ENCODE measurements at regions not wholly inside any gene's neighbourhood (a gene's known extent, or its start where the extent isn't known, plus 50 kb on each side); places are given as distances from the start of the nearest gene placed in this dataset.
A peak's percentile ranks its signal among the peaks of the same experiment; 100 is the strongest.

DNA sequence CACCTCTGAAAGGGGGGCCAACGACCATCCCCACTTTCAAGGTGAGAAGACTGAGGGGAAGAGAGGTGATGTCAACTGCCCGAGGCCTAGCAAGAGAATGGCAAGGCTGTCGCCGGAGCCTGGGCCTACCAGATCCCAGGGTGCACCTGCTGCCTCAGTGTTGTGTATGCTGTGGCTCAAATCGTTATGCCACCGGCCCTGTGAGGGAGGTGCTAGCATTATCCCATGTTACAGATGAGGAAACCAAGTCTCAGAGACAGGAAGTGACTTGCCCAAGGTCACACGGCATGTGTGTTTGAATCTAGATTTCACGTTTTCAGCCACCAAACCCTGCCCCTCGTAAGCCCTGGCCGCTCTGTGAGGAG, 152.5 kb downstream of the CEBPB start:
- Histone ChIP-seq H3K36me3 (ENCODE audit: insufficient read depth, low read length) (no peaks in the 10 kb centered on the region), H3K4me1 (ENCODE audit: control insufficient read depth, insufficient read depth, low read length, unreplicated experiment) (peaks cover 32% of the 10 kb centered on the region), H3K27ac (ENCODE audit: low read depth, low read length) (no peak overlapping the region), H3K79me2 (ENCODE audit: control insufficient read depth, insufficient read depth, low read length, unreplicated experiment) (no peaks in the 10 kb centered on the region), H3K27me3 (ENCODE audit: insufficient read depth, low read length) (no peaks in the 10 kb centered on the region), H2AFZ (ENCODE audit: low read length, unreplicated experiment) (no peak overlapping the region), H3K4me3 (ENCODE audit: low read depth, low read length) (no peak overlapping the region)

DNA sequence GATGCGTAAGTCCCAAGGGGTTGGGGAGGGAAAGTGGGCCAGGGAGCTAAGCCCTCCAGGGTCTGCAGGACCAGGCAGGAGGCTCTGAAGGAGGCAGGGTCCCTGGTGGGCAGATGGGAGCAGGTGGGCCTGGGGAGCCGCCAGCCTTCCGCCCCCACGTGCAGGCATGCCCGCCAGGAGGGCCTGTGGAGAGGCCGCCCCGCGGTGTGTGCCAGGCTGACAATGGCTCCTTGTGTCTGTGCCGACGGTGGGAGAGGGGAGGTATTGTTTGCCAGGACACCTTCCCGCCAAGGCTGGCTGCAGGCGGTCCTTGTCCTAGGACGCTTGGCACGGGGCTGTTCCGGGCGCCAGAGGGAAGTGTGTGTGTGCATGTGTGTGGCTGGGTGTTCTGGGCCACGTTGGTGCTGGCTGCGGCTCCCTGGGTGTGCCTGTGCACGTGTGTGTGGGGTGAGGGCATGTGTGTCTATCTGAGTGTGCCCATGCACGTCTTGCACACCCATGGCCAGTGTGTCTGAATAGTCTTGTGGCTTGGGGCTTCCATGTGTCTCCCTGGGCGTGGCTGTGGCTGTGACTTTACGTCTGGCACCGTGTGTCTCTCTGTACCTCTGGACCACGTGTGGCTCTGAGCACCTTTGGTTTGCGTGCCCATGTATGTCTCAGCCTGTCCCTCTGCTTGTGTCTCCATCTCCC, 153.0 kb downstream of the CEBPB start:
- H3K36me3 ChIP-seq (ENCODE audit: insufficient read depth, low read length): no peaks in the 10 kb centered on the region
- H3K27ac ChIP-seq (ENCODE audit: low read depth, low read length): no peak overlapping the region
- H3K27me3 ChIP-seq (ENCODE audit: insufficient read depth, low read length): no peaks in the 10 kb centered on the region
- no peak overlapping the region for H3K4me3 ChIP-seq (ENCODE audit: low read depth, low read length)
- no peak overlapping the region for H2AFZ ChIP-seq (ENCODE audit: low read length, unreplicated experiment)
- no peaks in the 10 kb centered on the region for H3K79me2 ChIP-seq (ENCODE audit: control insufficient read depth, insufficient read depth, low read length, unreplicated experiment)
- H3K4me1 ChIP-seq (ENCODE audit: control insufficient read depth, insufficient read depth, low read length, unreplicated experiment): peaks cover 28% of the 10 kb centered on the region

DNA sequence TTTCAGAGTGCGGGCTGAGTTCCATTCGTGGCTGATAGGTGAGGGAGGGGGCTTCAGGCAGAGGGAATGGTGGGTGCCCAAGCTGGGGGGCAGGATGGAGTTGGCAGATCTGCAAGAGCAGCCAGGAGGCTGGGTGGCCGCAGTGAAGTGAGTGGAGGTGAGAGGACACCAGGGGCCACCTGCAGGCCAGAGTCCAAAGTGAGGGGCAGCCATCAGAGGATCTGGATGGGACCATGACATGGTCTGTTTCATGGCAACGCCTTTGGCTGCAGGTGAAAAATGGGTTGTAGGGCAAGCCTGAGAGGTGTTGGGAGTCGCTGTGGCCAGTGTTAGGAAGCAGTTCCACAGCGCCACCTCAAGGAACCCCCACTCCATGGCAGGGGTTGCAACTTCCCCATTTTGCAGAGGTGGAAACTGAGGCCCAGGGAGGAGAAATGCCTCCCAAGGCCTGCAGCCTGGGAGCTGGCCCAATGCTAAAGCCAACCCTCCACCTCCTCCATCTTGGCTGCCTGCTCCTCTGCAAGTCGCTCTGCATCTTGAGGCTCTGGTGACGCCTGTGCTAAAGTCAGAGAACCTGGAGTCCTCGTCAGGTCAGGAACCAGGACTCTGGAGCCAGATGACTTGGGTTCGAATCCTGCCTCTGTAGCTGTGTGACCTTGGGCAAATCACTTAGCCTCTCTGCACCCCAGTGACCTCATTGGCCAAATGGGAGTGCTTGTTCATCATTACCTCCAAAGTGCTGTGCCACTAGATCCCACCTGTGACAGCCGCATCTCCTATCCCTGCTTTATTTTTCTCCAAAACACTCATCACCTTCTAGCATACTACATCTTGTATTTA, 153.8 kb downstream of the CEBPB start:
- Histone ChIP-seq H3K4me3 (ENCODE audit: low read depth, low read length) (no peak overlapping the region), H2AFZ (ENCODE audit: low read length, unreplicated experiment) (no peak overlapping the region), H3K27me3 (ENCODE audit: insufficient read depth, low read length) (no peaks in the 10 kb centered on the region), H3K27ac (ENCODE audit: low read depth, low read length) (no peak overlapping the region), H3K36me3 (ENCODE audit: insufficient read depth, low read length) (no peaks in the 10 kb centered on the region), H3K79me2 (ENCODE audit: control insufficient read depth, insufficient read depth, low read length, unreplicated experiment) (no peaks in the 10 kb centered on the region), H3K4me1 (ENCODE audit: control insufficient read depth, insufficient read depth, low read length, unreplicated experiment) (peaks cover 24% of the 10 kb centered on the region)

DNA sequence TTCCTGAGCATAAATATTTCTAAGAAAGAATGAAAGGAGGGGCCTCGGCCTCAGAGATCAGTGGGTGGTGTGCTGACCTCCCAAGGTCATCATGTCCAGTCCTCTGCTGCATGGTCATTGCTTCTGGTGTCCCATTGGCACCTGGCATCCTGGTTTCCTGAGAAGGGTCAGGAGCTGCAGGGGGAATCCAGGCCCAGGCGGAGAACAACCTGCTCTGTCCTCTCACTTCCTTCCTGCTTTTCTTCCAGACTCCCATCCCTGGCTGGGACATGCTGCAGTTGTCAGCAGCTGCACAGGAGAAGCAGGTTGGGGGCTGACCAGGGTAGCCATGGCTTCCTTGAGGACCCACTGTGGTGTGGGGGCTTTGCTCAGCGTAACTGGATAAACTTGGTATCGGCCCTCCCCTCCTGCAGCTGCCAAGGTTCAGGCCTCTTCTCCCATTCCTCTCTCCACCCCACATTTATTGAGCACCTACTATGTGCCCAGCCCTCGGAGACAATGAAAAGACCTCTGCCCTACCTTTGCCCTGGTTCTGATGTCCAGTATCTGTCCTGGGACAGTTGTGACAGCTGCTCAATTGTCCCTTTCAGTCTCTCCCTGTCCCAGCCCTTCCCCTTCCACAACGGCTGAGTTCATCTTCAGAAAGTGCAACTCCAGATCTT, 155.2 kb downstream of the CEBPB start:
- Histone ChIP-seq H3K4me1 (ENCODE audit: control insufficient read depth, insufficient read depth, low read length, unreplicated experiment) (peaks cover 17% of the 10 kb centered on the region), H3K27me3 (ENCODE audit: insufficient read depth, low read length) (no peaks in the 10 kb centered on the region), H3K79me2 (ENCODE audit: control insufficient read depth, insufficient read depth, low read length, unreplicated experiment) (no peaks in the 10 kb centered on the region), H3K27ac (ENCODE audit: low read depth, low read length) (peak overlapping the region; percentile 67), H3K36me3 (ENCODE audit: insufficient read depth, low read length) (no peaks in the 10 kb centered on the region), H2AFZ (ENCODE audit: low read length, unreplicated experiment) (no peak overlapping the region), H3K4me3 (ENCODE audit: low read depth, low read length) (0 out of 2 replicates have a peak overlapping the region, but pooled peaks have one; percentile 4)

DNA sequence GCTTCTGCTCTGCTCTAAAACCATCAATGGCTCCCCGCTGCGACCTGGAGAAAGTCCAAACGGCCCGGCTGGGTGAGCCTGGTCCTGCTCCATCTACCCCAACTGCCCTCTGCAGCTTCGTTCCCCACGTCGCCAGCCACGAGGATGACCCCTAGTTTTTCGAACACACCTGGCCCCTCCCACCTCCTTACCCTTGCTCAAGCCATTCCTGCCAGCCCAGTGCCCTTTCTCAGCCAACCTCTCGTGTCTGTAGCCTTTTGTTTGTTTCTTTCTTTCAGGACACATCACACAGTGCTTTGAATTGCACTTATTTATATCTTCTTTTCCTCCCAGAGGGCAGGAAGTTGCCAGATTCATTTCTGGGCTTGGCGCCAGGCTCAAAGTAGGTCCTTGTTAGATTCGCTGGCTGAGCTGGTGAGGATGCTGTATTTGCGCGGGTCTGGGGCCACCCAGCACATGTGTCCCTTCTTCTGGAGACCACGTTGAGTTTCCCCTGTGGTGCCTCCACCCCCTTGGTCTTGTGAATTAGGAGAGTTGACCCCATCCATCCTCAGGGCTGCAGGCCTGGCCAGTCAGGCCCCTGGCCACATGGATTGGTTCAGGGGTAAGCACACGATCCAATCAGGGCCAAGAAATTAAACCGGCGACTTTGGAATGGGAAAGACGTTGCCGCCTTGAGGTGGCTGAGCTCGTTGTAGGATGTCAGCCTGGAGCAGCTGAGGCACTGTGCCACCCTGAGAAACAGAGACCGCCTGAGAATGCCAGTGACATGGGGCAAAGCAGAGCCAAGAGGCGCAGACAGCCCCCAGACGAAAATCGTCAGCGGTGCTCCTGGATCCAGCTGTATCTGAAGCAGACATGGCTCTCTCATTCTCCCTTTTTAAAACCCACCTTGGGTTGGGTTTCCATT, 156.0 kb downstream of the CEBPB start:
- Histone ChIP-seq H3K4me1 (ENCODE audit: control insufficient read depth, insufficient read depth, low read length, unreplicated experiment) (peaks cover 17% of the 10 kb centered on the region), H3K4me3 (ENCODE audit: low read depth, low read length) (0 out of 2 replicates have a peak overlapping the region, but pooled peaks have one; percentile 4), H3K36me3 (ENCODE audit: insufficient read depth, low read length) (no peaks in the 10 kb centered on the region), H3K27me3 (ENCODE audit: insufficient read depth, low read length) (no peaks in the 10 kb centered on the region), H3K27ac (ENCODE audit: low read depth, low read length) (peak overlapping the region; percentile 67), H3K79me2 (ENCODE audit: control insufficient read depth, insufficient read depth, low read length, unreplicated experiment) (no peaks in the 10 kb centered on the region), H2AFZ (ENCODE audit: low read length, unreplicated experiment) (peak overlapping the region; percentile 2)

DNA sequence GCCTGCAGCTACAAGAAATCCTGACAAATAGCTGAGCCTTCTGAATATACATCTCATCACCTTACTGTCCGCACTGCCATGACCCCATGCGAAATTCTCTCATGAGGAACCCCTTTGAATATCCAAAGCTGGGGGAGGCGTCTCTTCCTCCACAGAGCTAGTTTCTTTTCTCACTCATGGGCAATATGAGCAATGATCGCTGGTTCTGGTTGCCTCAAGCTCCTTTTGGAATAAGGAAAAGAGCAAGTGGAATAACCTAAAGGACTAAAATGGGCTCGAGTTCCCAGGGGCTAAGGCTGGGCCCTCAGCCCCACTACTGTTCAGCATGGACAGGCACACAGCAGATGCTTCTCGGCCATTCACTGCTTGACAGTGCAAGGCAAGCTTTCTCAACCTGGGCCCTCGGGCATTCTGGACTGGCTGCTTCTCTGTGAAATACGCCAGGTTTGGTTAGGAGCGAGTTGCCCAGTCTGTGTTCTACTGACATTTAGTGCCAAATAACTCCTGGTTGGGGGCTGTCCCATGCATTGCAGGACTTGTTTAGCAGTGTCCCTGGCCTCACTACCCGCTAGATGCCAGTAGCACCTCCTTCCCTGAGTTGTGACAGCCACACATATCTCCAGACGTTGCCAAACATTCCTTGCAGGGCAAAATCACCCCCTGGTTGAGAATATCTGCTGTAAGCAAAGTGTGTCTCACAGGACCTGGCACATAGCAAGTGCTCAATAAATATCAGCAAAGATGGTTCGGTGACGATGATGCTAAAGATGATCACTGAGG, 156.8 kb downstream of the CEBPB start:
- Histone ChIP-seq H3K27ac (ENCODE audit: low read depth, low read length) (no peak overlapping the region), H3K36me3 (ENCODE audit: insufficient read depth, low read length) (no peaks in the 10 kb centered on the region), H2AFZ (ENCODE audit: low read length, unreplicated experiment) (no peak overlapping the region), H3K27me3 (ENCODE audit: insufficient read depth, low read length) (no peaks in the 10 kb centered on the region), H3K79me2 (ENCODE audit: control insufficient read depth, insufficient read depth, low read length, unreplicated experiment) (no peaks in the 10 kb centered on the region), H3K4me1 (ENCODE audit: control insufficient read depth, insufficient read depth, low read length, unreplicated experiment) (peaks cover 17% of the 10 kb centered on the region), H3K4me3 (ENCODE audit: low read depth, low read length) (no peak overlapping the region)

DNA sequence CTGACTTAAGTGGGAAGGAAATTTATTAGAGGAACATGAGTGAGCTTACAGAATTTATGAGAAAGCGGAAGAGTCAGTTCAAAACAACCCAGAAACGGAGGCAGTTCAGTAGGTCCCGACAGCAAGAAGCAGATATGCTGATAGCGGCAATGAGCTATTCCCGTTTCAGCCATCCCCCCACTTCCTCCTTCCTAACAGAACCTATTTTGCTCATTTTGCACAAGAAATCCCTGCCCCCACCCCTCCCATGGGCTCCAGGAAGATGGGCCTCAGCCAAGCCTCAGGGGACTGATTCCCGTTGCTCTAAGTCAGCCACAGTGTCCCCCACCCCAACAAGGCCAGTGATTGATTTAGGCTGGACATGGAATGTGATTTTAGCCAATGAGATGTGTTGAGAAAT, 157.5 kb downstream of the CEBPB start:
- Histone ChIP-seq H2AFZ (ENCODE audit: low read length, unreplicated experiment) (no peak overlapping the region), H3K27ac (ENCODE audit: low read depth, low read length) (no peak overlapping the region), H3K4me3 (ENCODE audit: low read depth, low read length) (no peak overlapping the region), H3K27me3 (ENCODE audit: insufficient read depth, low read length) (no peaks in the 10 kb centered on the region), H3K79me2 (ENCODE audit: control insufficient read depth, insufficient read depth, low read length, unreplicated experiment) (no peaks in the 10 kb centered on the region), H3K36me3 (ENCODE audit: insufficient read depth, low read length) (no peaks in the 10 kb centered on the region), H3K4me1 (ENCODE audit: control insufficient read depth, insufficient read depth, low read length, unreplicated experiment) (peaks cover 17% of the 10 kb centered on the region)

DNA sequence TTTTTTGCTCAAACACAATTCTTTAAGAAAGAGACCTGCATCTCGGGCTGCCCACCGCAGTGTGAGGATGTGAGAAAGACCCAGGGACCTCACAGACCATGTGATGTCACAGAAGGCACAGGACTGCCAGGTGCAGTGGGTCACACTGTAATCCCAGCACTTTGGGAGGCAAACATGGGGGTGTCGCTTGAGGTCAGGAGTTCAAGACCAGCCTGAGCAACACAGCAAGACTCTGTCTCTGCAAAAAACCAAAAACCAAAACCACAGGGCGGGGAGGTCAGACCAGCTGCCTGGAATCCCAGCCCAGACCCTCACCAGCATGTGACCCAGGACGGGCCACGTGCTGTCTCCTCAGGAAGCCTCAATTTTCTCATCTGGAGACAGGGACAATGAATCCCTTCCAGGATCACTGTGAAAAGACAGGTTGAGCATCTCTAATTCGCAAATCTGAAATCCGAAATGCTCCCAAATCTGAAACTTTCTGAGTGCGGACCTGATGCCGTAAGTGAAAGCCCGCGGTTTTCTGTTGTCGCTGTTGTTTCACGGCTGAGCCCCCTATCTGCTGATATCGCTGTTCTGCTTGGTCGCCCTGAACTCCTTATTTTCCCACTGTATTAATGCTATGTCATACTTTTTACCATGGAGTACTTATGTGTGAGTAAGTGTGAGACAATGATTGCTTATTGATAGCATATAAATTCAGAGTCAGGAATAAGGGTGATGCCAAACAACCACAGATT, 159.5 kb upstream of the PTPN1 start:
- H3K27ac ChIP-seq (ENCODE audit: low read depth, low read length): no peak overlapping the region
- H3K4me3 ChIP-seq (ENCODE audit: low read depth, low read length): no peak overlapping the region
- H3K36me3 ChIP-seq (ENCODE audit: insufficient read depth, low read length): no peaks in the 10 kb centered on the region
- no peak overlapping the region for H2AFZ ChIP-seq (ENCODE audit: low read length, unreplicated experiment)
- peaks cover 17% of the 10 kb centered on the region for H3K4me1 ChIP-seq (ENCODE audit: control insufficient read depth, insufficient read depth, low read length, unreplicated experiment)
- no peaks in the 10 kb centered on the region for H3K27me3 ChIP-seq (ENCODE audit: insufficient read depth, low read length)
- H3K79me2 ChIP-seq (ENCODE audit: control insufficient read depth, insufficient read depth, low read length, unreplicated experiment): no peaks in the 10 kb centered on the region

DNA sequence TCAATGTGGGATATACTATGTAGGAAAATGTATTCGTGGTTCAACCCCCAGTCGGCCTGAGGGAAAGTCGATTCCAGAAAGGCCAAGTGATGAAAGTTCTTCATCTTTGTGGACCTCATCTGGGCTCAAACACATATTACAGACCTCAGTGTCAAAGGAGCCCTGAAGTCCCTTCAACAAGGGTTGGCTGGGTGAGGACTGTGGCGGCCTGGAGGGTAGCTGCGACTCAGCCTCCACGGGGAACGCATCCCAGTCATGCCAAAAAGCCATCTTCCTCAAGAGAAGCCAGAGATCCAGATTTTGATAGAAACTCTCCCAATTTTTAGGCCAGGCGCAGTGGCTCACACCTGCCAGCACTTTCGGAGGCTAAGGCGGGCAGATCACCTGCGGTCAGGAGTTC, 158.6 kb upstream of the PTPN1 start:
- H3K4me1 ChIP-seq (ENCODE audit: control insufficient read depth, insufficient read depth, low read length, unreplicated experiment): peaks cover 9% of the 10 kb centered on the region

More for the DNA sequence above, 158.6 kb upstream of the PTPN1 start:
- Histone ChIP-seq H3K27me3 (ENCODE audit: insufficient read depth, low read length) (no peaks in the 10 kb centered on the region), H3K36me3 (ENCODE audit: insufficient read depth, low read length) (no peaks in the 10 kb centered on the region), H3K27ac (ENCODE audit: low read depth, low read length) (no peak overlapping the region), H3K79me2 (ENCODE audit: control insufficient read depth, insufficient read depth, low read length, unreplicated experiment) (no peaks in the 10 kb centered on the region), H3K4me3 (ENCODE audit: low read depth, low read length) (no peak overlapping the region), H2AFZ (ENCODE audit: low read length, unreplicated experiment) (no peak overlapping the region)

Data from ACC112 (cell line).